GM03348 (cell line): ENCODE measurements at regions not wholly inside any gene's neighbourhood (a gene's known extent, or its start where the extent isn't known, plus 50 kb on each side); places are given as distances from the start of the nearest gene placed in this dataset.

ENCODE experiments used
- DNase-seq: peaks from one replicate; pipeline ENCODE4 v3.0.0; 2012; ENCODE audit warnings: low spot score

DNA sequence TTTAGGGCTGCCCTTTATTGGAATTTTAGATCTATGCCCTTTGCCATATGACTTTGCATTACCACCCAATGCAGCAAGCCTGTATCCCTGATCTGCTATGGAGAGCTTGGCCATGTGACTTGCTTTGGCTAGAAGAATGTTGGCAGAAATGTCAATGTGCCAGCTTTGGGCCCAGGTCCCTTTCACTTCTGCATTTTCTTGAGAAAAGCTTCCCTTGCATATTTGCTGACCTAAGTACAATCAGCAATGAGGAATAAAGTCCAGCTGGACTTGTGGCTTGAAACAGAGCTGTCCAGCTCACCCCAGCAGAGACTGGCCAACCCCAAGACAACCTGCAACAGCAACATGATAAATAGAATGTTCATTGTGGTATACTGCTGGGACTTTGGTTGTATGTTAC is 135.9 kb downstream of the PAH start:
- DNase-seq: no peak

DNA sequence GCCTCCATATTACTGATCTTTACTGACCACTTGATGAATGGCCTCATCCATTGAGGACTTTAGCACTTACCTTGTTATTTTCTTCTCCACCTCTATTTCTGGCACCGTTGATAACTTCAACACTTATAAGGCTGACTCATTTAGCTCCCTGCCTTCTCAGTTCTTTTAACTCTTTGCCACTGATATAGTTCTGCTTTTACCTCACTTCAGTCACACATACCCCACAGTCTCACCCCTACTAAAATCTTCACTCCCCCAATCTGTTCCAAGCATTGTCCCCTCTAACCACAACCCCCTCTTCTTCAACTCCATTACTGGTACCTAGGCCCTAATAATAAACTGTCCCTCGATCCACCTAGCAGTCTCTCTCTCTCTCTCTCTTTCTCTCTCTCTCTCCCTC is 141.0 kb downstream of the PAH start:
- no peak for DNase-seq

DNA sequence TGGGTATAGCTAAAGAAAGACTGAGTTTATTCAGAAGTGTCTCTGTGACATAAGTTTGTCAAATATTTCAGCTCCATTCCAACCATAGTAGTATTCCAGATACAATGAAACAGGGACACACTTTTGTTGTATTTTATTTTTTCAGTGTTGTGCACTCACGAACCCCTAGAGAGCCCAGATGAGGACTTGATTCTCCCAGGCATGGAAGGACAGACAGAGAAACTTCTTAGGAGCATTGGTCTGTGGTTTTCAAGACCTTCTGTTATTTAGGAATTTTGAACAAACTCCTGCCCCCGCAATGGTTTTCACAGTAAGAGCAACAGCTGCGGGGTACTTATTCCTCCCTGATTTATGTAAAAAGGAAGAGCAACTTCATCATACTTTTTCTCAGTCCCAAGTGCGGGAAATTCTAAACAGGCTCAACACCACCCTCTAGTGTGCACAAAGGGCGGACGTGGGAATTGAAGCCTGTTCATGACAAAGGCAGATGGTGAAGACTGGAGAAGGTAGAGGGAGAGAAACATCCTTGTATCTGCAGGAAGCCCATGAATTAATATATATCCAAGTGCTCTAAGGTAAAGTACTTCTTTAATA is 147.6 kb downstream of the PAH start:
- DNase-seq: peak; percentile 80

DNA sequence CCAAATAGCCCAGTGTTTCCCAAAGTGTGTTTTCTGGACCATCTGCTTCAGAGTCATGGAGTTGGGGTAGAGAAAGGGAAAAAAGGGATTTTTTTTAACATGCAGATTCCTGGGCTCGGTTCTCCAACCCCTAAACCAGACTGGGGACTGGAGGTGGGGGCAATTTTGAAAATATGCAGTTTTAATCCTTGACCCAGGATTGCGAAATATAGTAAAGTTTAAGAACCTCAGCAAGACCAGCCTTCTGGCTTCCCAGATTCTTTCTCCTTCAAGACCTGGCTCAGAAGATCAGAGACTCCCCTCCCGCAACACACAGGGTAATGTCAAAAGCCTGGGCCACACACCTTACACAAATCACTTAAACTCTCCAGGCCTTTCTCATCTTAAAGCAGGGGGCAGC is 150.1 kb downstream of the PAH start:
- no peak for DNase-seq

DNA sequence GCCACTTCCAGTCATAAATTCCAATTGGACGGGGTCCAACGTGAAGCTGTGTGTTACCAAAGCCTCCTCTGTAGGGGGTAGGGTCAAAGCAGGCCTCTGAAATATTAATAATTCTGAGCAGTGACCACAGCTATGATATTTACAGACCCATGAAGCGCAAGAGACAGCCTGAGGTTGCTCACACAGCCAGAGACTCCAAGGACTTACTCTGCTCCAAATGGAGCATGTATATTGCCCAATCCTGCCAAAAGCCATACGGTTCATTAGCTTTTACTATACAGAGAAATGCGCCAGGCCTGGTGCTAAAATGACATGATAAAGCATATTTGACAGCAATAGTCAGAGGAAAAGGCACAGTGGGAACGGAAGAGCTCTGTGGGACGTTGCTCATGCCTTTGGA is 151.3 kb downstream of the PAH start:
- no peak for DNase-seq

DNA sequence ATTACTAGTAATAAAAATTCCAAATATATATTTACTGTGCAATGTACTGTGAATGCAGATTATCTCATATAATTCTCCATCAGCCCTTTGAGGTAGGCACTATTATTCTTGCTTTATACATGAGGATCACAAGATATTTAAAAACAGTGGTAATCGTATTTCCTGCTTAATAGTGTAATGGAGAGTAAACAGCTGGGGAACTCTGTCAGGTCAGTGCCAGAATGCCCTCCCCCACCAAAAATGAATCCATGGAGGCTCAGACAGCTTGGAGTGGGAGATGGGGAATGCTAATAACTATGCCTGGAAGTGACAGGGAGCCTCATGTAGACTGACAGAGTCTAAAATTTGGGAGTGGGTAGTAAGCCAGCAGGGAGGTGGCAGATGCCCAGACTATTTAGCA is 153.6 kb downstream of the PAH start:
- DNase-seq: no peak

DNA sequence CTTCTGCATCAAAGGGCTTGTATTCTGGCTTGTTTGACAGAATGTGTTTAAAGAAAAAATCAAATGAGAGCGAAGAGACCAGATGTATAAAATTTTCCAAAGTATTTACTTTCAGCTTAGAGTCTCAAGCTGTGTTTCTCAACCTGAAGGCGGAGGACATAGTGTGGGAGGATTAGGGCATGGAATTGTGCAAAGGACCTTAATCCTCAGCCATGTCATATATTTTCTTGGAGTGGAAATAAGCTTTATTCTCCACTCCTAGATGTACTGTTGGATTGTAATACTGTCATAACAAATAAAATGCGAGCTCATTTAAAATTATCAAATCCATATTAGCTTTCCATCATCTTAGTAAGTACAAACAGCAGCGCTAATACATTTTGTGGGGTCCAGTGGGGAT is 154.0 kb downstream of the PAH start:
- no peak for DNase-seq

DNA sequence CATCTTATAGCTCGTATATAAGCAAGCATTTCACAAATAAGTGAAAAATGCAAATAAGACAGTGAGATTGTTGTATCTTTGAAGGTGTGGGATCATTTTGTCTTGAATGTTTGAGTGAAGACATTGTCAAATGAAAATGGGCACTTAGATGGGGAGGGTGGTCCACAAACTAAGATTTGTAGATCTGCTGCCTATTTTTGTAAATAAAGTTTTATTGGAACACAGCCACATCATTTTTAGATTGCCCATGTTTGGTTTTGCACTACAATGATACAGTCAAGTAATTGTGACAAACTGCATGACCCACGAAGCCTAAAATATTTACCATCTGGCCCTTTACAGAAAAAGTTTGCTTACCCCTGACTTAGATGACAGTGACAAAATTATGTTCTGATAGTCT is 156.7 kb downstream of the PAH start:
- no peak for DNase-seq

DNA sequence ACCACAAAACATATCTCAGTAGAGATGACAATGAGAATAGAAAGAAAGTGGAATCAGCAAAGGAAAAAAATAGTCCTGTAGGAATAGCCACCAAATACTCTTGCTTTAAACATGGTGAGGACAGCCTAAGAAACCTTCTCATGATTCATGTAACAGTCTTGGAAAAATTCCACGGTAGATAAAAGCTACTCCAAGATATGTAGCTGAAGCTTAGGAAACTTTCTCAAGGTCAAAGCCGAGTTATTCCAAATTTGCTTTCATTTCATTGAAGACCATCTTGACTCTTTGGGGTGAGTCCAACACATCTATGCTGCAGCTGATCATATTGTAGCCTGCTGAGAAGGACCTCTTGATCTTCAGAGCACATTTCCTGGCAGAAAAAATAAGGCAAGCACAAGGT is 157.6 kb downstream of the PAH start:
- DNase-seq: no peak

DNA sequence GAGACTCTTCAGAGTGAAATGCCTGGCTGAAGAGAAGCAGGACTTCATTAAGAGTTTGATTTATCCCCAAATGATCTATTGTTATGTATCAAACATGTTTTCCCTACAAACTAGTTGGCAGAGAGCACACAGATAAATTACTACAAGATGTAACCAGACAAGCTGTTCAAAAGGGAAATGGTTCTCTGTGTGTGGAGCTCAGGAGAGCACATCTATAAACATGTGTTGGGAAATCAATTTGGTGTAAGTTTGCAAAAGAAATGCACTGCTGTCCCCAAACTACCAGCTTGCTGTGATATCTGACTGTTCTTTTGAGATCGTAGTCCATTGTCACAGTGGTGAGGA is 159.2 kb downstream of the PAH start:
- peak; percentile 10 for DNase-seq

DNA sequence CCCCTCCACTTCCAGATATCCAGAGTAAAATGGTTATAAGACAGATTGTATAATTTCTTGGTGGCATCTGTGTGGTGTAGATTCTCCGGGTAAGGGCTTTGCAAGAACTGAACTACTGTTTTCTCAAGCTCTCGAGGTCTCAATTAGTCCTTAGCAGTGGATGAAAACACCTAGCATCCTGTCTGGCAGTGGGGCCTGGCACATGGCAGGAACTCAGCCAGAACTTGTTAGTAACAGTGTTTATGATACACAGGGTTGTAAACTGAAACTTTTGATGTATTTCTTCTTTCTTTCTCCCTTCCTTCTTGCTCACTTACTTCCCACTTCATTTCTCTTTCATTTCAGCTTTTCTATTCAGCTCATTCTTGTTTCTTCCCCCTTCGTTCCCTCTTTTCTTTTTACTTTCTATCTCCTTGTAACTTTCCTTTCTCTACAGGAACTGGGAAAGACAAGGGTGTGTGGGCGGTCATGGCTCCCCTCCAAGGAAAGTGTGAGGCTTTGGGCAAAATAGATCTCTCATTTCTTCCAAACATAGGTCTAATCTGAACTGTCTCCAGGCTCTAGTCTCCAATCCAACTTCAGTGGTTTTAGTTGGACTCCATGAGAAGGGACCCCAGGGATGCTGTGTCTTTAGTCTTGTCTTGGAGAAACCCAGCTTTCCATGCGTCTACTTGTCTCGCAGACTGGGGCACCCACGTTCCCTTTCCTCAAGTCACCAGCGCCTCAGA is 159.7 kb downstream of the PAH start:
- peak; percentile 42 for DNase-seq

DNA sequence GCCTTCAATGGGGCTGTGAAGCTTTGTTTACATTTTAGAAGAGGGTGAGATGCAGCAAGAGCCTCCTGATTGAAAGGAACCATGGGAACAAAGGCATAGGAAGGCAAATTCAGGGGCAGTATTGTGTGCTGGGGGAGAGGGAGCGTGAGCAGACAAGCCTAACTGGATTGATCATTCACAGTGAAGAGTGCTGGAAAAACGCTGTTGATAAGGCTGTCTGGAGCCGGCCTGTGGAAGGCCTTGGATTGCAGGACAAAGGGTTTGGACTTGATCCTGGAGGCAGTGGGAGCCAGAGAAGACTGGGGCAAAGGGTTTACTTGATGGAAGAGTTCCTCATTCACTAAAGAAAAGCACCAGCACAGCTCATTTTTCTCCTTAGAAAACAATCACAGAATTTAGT is 160.5 kb downstream of the PAH start:
- DNase-seq: no peak

DNA sequence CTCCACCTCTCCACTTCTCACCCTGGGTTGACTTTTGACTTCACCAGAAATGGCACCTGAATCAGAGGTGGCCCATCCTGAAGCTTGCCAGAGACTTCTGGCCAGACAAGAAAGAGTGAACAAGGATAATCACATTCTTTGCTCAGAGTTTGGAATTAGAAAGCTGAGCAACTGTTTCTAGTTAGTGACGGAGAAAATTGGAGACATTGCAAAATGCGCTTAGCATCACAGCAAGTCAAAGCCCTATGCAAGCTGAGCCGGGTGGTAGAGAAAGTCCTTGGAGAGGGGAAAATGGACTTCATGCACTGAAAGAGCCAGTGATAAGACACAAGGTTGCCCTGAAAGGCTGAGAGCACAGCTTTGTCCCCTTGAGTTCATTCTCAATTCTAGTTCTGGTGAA is 161.8 kb downstream of the PAH start:
- no peak for DNase-seq

DNA sequence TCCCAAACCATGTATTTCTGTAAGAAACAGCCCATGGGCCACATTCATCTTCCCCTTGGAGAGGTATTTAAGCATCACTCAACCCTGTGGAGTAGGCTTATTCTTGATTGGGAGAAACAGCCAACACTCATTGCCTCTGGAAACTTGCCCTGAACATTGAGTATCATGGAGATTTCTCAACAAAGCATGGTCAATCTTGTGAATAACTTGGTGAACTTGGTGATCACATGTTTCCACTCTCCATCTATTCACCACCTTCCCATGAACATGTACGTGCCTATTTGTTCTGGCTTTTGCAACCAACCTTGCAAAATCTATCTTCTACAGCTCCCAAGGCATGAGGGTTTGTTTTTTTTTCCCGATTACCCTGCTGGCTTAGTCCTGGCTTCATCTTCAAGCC is 163.2 kb downstream of the PAH start:
- DNase-seq: no peak

DNA sequence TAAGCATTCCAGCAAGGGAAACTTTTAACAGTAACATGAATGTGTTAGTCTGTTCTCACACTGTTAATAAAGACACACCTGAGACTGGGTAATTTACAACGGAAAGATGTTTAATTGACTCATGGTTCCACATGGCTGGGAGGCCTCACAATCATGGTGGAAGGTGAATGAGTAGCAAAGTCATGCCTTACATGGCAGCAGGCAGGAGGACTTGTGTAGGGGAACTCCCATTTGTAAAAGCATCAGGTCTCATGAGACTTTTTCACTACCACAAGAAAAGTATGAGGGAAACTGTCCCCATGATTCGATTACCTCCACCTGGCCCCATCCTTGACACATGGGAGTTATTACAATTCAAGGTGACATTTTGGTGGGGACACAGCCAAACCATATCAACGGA is 168.3 kb downstream of the PAH start:
- DNase-seq: no peak

DNA sequence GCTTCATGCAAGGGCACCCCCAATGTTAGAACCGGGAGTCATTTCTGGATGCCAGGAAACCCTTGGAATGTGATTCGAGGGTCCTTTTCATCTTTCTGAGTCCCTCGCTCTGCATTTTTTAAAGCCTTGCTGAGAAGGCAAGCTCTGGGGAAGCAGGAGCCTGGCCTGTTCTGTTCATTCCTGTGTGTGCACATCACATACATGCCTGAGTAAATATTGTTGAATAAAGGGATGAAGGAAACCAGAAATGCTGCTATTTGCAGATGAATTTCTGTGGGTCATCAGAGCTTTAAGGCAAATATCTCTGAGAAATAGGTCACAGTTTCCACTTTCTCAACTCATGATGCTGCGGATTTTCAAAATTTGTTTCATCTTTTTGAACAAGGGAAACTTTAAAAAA is 170.1 kb downstream of the PAH start:
- DNase-seq: no peak

DNA sequence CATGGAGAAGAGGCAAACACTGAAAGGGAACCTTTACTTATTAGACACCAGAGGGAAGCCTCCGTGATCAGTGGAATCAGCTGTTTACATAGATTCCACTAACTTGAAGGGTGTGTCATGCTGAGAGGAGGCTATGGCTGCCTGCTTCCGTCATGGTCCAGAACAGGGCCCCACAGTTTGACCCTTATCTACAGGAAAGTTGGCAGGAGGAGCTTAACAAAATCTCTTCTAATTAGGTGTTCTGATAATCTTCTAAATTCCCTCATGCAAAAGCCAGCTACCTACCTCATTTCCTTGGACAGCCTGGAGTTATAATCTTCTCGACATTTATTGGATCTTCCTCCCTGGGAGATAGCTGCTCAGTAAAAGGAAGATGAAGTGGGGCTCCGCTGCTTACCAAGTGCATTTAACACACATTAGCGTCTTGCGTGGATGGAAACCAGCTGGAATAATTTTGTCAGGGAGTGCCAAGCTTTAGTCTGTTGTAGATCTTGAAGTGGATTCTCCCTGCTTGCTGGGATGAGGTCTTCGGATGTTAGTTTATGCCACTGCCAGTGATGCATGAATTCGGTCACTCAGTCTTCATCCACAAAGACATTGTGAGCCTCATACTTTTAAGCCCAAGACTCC is 171.0 kb downstream of the PAH start:
- no peak for DNase-seq

DNA sequence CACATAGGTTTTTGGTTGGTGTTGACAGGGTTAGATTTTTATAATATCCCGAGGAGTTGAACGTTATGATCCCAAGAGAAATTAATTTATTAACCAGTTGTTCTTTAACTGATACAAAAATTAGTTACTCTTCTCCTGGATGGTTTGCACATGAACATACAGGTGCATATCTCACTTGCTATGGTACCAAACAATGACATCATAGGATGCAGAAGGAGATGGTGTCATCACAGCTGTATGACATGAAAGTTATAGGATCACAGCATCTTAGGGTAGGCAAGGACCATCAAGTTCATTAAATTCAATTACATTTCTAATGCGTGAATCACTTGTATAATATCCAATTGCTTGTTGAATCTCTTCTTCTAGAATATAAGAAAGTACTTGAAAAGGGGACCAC is 175.8 kb downstream of the PAH start:
- DNase-seq: no peak

DNA sequence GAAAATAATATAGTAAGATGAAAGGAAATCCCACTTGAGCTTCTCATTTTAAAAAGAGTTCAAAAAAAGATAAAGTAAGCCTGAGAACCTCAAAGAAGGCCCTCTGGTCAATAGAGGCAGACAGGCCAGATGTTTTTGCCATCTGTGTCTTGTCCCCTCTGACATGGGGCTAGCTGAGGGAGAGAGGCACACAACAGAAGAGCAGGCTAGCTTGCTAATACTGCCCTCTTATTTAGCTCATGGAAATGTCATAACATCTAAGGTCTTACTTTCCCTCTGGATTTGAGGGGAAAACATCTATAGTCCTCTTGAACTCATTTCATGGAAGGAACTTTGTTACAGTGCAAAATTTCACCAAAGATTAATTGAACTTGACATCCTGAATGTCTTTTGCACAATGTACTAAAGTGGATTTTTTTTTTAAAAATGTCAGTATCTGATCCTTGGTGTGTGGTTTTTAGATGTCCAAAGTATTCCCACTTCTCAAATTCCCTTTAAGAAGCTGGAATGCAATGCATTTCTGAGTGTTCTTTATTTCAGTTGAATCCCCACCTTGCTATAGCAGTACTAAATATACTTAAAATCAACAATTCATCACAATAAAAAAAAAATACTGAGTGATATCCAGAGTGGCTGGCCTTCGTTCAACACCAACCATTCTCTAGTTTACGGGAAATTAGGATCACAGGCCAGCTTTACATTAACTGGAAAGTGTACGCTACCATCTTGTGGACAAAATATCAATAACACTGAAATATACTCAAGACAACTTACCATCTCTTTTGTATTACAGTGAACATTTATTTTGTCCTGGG is 176.7 kb downstream of the PAH start:
- DNase-seq: peak; percentile 42

DNA sequence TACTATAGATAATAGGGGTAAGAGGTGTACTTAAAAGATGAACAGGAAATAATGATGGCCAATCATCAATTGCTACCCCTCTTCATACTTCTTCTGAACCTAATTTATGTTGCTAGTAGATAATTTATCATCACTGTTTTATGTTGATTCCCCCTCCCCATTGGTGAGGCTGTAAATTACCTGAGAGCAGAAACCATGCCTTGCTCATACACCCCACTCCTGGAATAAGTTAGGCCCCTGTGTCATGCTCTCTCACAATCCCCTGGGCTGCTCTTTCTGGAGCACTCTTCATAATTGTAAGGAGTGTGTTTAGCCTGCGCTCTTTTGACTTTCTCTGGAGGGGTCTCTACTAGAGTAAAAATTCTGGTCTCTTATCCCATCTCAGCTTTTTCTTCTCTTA is 180.7 kb downstream of the PAH start:
- DNase-seq: no peak

DNA sequence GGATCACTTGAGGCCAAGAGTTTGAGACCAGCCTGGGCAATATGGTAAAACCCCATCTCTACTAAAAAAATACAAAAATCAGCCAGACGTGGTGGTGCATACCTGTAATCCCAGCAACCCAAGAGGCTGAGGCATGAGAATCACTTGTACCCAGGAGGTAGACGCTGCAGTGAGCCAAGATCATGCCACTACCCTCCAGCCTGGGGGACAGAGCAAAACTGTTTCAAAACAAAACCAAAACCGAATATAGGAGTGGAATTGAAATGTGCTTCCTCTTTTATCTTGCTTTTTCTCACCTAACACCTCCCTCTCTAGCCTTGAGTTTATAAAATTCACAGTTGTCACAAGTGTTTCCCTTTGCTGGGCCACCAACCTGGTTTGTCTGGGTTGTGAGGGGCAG is 181.9 kb downstream of the PAH start:
- no peak for DNase-seq

DNA sequence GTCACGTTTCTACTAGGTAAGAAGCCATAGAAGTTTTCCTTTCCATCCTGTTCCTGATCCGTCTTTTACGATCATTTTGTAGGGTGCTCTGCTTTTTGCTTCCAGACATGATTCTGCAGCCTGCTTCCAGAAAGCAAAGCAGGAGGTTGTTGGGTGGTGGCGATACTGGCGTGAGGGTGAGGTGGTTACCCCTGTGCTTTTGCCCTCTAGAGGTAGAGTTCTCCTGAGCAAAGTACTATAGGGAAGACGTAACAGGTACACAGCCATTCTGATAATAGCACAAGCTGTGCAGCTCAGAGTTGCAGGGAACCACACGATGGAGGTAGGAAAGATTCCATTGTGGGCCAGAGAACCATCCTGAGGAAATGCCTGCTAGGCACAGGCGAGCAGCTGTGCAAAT is 186.0 kb downstream of the PAH start:
- DNase-seq: no peak
